Calu3 (cell line): ENCODE measurements at regions not wholly inside any gene's neighbourhood (a gene's known extent, or its start where the extent isn't known, plus 50 kb on each side); places are given as distances from the start of the nearest gene placed in this dataset.

Experiments used
- BruUV-seq: library from RNA; stranded (reverse); fragments of 400-500 nt; replicated peaks from 2 replicates; lab custom pipeline; 2021; lab: Mats Ljungman, UMichigan
- CTCF ChIA-PET: fragments of 300-600 bp; sonication (Branson Sonifier 250); formaldehyde crosslinking; loops from one replicate; lab custom pipeline; 2022; ENCODE audit warnings: antibody characterized with exemption; lab: Charles Lee
- DNase-seq: peaks from one replicate; pipeline ENCODE4 v3.0.0; 2022
- H3K27ac Mint-ChIP-seq: one replicate; pipeline ENCODE4 v1.8.0; 2022; ENCODE audit warnings: mixed read lengths; ENCODE audit not compliant: unreplicated experiment
- H3K27me3 Mint-ChIP-seq: one replicate; pipeline ENCODE4 v1.8.0; 2022; ENCODE audit warnings: mixed read lengths; ENCODE audit not compliant: unreplicated experiment
- H3K36me3 Mint-ChIP-seq: one replicate; pipeline ENCODE4 v1.8.0; 2022; ENCODE audit warnings: mild to moderate bottlenecking, moderate library complexity, mixed read lengths; ENCODE audit not compliant: insufficient read depth, unreplicated experiment
- H3K4me1 Mint-ChIP-seq: one replicate; pipeline ENCODE4 v1.8.0; 2022; ENCODE audit warnings: mild to moderate bottlenecking, low read depth, mixed read lengths; ENCODE audit not compliant: unreplicated experiment
- H3K4me3 Mint-ChIP-seq: one replicate; pipeline ENCODE4 v1.8.0; 2022; ENCODE audit warnings: mild to moderate bottlenecking, low read depth, moderate library complexity, mixed read lengths; ENCODE audit not compliant: unreplicated experiment
- H3K9me3 Mint-ChIP-seq: one replicate; pipeline ENCODE4 v1.8.0; 2022; ENCODE audit warnings: low read depth, mixed read lengths; ENCODE audit not compliant: unreplicated experiment
- intact Hi-C: fragments of 100-400 bp; cut with micrococcal nuclease; formaldehyde crosslinking; loops from one replicate; pipeline ENCODE4 v1.10.0; 2022; ENCODE audit not compliant: unreplicated experiment
- TF ChIP-seq, protein P1 (sequence below): fragments of 200-600 bp; IDR thresholded peaks from one replicate; pipeline ENCODE4 v1.8.0; 2022; ENCODE audit warnings: antibody characterized with exemption; ENCODE audit not compliant: unreplicated experiment

DNA sequence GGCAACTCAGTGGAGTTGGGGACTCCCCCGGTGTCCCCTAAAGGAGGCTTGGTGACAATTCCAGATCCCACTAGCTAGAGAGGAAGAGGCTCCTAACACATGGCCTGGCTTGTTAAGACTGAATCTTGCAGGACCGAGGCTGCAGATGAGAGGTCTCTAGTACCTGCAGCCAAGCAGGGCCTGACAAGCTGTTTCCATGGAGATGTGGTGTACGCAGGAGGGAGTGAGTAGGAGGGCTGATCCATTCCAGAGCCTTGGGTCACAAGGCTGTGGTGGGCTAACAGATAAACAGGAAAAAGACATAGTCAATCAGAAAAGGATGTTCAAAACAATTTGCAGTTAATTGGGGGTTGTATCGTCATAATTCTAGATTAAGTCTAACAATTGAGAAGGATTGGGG lies 77.3 kb upstream of the MKLN1 start:
- CTCF ChIA-PET, result interaction anchor here (0.6 kb wide), 1 partner anchor 207 kb away, joined by 3 read pairs; no protein-coding TSS in a partner anchor
- TF ChIP-seq, protein P1, sequence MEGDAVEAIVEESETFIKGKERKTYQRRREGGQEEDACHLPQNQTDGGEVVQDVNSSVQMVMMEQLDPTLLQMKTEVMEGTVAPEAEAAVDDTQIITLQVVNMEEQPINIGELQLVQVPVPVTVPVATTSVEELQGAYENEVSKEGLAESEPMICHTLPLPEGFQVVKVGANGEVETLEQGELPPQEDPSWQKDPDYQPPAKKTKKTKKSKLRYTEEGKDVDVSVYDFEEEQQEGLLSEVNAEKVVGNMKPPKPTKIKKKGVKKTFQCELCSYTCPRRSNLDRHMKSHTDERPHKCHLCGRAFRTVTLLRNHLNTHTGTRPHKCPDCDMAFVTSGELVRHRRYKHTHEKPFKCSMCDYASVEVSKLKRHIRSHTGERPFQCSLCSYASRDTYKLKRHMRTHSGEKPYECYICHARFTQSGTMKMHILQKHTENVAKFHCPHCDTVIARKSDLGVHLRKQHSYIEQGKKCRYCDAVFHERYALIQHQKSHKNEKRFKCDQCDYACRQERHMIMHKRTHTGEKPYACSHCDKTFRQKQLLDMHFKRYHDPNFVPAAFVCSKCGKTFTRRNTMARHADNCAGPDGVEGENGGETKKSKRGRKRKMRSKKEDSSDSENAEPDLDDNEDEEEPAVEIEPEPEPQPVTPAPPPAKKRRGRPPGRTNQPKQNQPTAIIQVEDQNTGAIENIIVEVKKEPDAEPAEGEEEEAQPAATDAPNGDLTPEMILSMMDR, result no peak
- Mint-ChIP-seq H3K27me3 (peaks cover 14% of the 10 kb centered on the region), H3K9me3 (peaks cover 16% of the 10 kb centered on the region), H3K27ac (no peak overlapping the region), H3K4me3 (no peak overlapping the region), H3K36me3 (no peaks in the 10 kb centered on the region), H3K4me1 (no peaks in the 10 kb centered on the region)
- DNase-seq, result no peak
- intact Hi-C loops, result no loop called here
- no TSS peak for BruUV-seq

DNA sequence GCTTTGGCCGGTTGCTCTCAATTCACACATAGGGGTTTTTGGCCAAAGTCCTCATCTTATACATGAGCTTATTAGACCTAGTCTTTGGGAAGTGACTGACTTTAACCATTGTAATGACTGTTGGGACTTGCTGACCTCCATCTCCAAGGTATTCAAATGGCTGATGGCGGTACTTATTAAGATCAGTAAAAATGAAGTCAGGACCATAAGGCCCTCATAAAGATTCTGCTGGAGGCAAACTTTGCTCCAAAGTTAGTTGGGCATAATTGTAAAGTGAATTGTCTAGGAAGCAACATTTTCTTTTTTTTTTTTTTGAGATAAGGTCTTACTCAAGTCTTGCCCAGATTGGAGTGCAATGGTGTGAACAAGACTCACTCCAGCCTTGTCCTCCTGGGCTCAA lies 76.3 kb upstream of the MKLN1 start:
- Mint-ChIP-seq H3K9me3 (peaks cover 16% of the 10 kb centered on the region), H3K4me1 (no peaks in the 10 kb centered on the region), H3K27me3 (peaks cover 14% of the 10 kb centered on the region), H3K4me3 (no peak overlapping the region), H3K36me3 (no peaks in the 10 kb centered on the region), H3K27ac (no peak overlapping the region)
- intact Hi-C loops, result no loop called here
- CTCF ChIA-PET, result no interaction called here
- no TSS peak for BruUV-seq
- DNase-seq, result no peak
- TF ChIP-seq, protein P1, result no peak

DNA sequence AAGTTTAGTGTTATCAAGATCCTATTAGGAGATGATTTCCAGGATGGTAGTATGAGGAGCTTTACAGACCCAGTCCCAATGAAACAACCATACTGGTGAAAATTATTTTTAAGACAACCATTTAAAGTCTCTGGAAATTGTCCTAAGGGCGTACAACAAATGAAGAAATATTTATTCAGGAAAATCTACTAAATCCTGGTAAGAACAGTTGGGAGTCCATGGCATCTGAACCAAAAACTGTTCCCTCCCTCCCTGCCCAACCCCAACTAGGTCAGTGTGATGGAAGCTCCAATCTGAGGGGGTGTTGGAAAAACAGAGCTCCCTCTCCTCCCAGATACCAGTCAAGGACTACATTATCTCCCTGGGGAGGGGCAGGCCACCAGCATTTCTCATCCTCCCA lies 74.7 kb upstream of the MKLN1 start:
- Mint-ChIP-seq H3K9me3 (peaks cover 16% of the 10 kb centered on the region), H3K36me3 (no peaks in the 10 kb centered on the region), H3K4me1 (no peaks in the 10 kb centered on the region), H3K27ac (no peak overlapping the region), H3K27me3 (peaks cover 14% of the 10 kb centered on the region), H3K4me3 (no peak overlapping the region)
- CTCF ChIA-PET, result no interaction called here
- no TSS peak for BruUV-seq
- TF ChIP-seq, protein P1, result no peak
- DNase-seq, result no peak
- intact Hi-C loops, result no loop called here

DNA sequence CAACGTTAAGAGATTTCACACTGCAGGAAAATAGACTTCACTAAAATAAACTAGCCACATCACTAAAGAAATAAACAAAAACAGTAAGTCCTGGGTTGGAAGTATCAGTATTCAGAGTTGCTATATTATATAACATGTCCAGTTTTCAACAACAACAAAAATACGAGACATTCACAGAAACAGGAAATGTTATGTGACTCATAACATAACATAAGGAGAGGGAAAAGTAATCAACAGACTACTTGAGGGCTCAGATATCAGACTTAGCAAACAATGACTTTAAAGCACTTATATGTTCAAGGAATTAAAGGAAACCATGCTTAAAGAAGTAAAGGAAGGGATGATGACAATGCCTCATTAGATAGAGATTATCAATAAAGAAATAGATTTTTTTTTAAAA lies 73.5 kb upstream of the MKLN1 start:
- peaks cover 14% of the 10 kb centered on the region for H3K27me3 Mint-ChIP-seq
- no peaks in the 10 kb centered on the region for H3K4me1 Mint-ChIP-seq
- H3K9me3 Mint-ChIP-seq, result peaks cover 16% of the 10 kb centered on the region
- intact Hi-C loops, result no loop called here
- BruUV-seq, result no TSS peak
- no peaks in the 10 kb centered on the region for H3K36me3 Mint-ChIP-seq
- TF ChIP-seq, protein P1, result no peak
- DNase-seq, result no peak
- no peak overlapping the region for H3K4me3 Mint-ChIP-seq
- no peak overlapping the region for H3K27ac Mint-ChIP-seq
- CTCF ChIA-PET, result no interaction called here
